Thymus (tissue), 11 donors: ENCODE measurements at regions not wholly inside any gene's neighbourhood (a gene's known extent, or its start where the extent isn't known, plus 50 kb on each side); places are given as distances from the start of the nearest gene placed in this dataset.

Source experiments
- DNase-seq, 9 donors: peaks; one replicate each; pipeline ENCODE4 v3.0.0-alpha.2; 2013; ENCODE audit warnings: low spot score in 9 of 9, low read depth in 6 of 9, missing footprints in 1 of 9
- H3K27ac ChIP-seq, 2 donors: one replicate each; pipeline ENCODE4 v1.5.1; 2013; ENCODE audit warnings: control low read depth in 1 of 2, low read depth in 1 of 2, low read length in 1 of 2, mild to moderate bottlenecking in 1 of 2, moderate library complexity in 1 of 2
- H3K27me3 ChIP-seq, 2 donors: one replicate each; pipeline ENCODE4 v1.5.1; 2013; ENCODE audit warnings: low read length in 1 of 2; ENCODE audit not compliant: control insufficient read depth in 2 of 2, insufficient read depth in 1 of 2
- H3K36me3 ChIP-seq, 2 donors: one replicate each; pipeline ENCODE4 v1.5.1; 2013; ENCODE audit warnings: low read length in 1 of 2, mild to moderate bottlenecking in 1 of 2, moderate library complexity in 1 of 2; ENCODE audit not compliant: control insufficient read depth in 2 of 2, insufficient read depth in 2 of 2
- H3K4me1 ChIP-seq, 2 donors: one replicate each; pipeline ENCODE4 v1.5.1; 2013; ENCODE audit warnings: low read length in 2 of 2; ENCODE audit not compliant: control insufficient read depth in 2 of 2, insufficient read depth in 2 of 2
- H3K4me3 ChIP-seq, 2 donors: one replicate each; pipeline ENCODE4 v1.5.1; 2013; ENCODE audit warnings: low read length in 2 of 2, control low read depth in 1 of 2, mild to moderate bottlenecking in 1 of 2
- H3K9me3 ChIP-seq, 2 donors: one replicate each; pipeline ENCODE4 v1.5.1; 2013; ENCODE audit warnings: low read length in 1 of 2, mild to moderate bottlenecking in 1 of 2; ENCODE audit not compliant: control insufficient read depth in 2 of 2, insufficient read depth in 1 of 2
- whole genome bisulfite sequencing: extraction: QIAGEN DNeasy Blood & Tissue Kit; methylation state at CpG from one replicate; pipeline ENCODE4 v1.1.7; 2013; 5-methylcytosine and 5-hydroxymethylcytosine counted together
- donor health status: healthy.

GRCh38 chr2:83695037-83695436 lies 764.0 kb downstream of the SUCLG1 start:
- no peaks in the 10 kb centered on the region for H3K36me3 ChIP-seq
- WGBS, result 89% methylated on average over 13 of the region's 13 CpGs

GRCh38 chr2:83689402-83689801 lies 769.7 kb downstream of the SUCLG1 start:
- Histone ChIP-seq H3K27ac (no peak overlapping the region), H3K4me3 (no peak overlapping the region), H3K27me3 (no peaks in the 10 kb centered on the region), H3K4me1 (no peaks in the 10 kb centered on the region), H3K36me3 (no peaks in the 10 kb centered on the region), H3K9me3 (no peaks in the 10 kb centered on the region)
- DNase-seq, result no peak

More at GRCh38 chr2:83695037-83695436, 764.0 kb downstream of the SUCLG1 start:
- Histone ChIP-seq H3K27ac (no peak overlapping the region), H3K4me3 (no peak overlapping the region), H3K9me3 (peaks cover 0 to 7% of the 10 kb centered on the region in 2 donors), H3K27me3 (no peaks in the 10 kb centered on the region), H3K4me1 (no peaks in the 10 kb centered on the region)
- no peak for DNase-seq

- no peaks in the 10 kb centered on the region for H3K27me3 ChIP-seq
- DNase-seq, result no peak
- no peak overlapping the region for H3K27ac ChIP-seq
- no peaks in the 10 kb centered on the region for H3K9me3 ChIP-seq
- H3K36me3 ChIP-seq, result no peaks in the 10 kb centered on the region
- no peak overlapping the region for H3K4me3 ChIP-seq
- no peaks in the 10 kb centered on the region for H3K4me1 ChIP-seq
These were observed 772.2 kb downstream of the SUCLG1 start for GRCh38 chr2:83686863-83687262.

- no peaks in the 10 kb centered on the region for H3K27me3 ChIP-seq
These were observed 785.0 kb downstream of the SUCLG1 start for GRCh38 chr2:83674050-83674449.

GRCh38 chr2:83665894-83666293 lies 793.2 kb downstream of the SUCLG1 start:
- WGBS, result 86% methylated on average over 2 of the region's 2 CpGs

More at GRCh38 chr2:83674050-83674449, 785.0 kb downstream of the SUCLG1 start:
- 88% methylated on average over 3 of the region's 3 CpGs for WGBS
- no peak for DNase-seq
- Histone ChIP-seq H3K4me3 (no peak overlapping the region), H3K9me3 (no peaks in the 10 kb centered on the region), H3K4me1 (no peaks in the 10 kb centered on the region), H3K36me3 (no peaks in the 10 kb centered on the region), H3K27ac (no peak overlapping the region)

GRCh38 chr2:83665154-83665553 lies 793.9 kb downstream of the SUCLG1 start:
- H3K27ac ChIP-seq, result no peak overlapping the region
- 97% methylated on average over 1 of the region's 1 CpG for WGBS
- H3K27me3 ChIP-seq, result no peaks in the 10 kb centered on the region
- DNase-seq, result no peak
- no peaks in the 10 kb centered on the region for H3K36me3 ChIP-seq
- no peaks in the 10 kb centered on the region for H3K9me3 ChIP-seq
- H3K4me3 ChIP-seq, result no peak overlapping the region
- H3K4me1 ChIP-seq, result no peaks in the 10 kb centered on the region

More at GRCh38 chr2:83665894-83666293, 793.2 kb downstream of the SUCLG1 start:
- Histone ChIP-seq H3K27ac (no peak overlapping the region), H3K36me3 (no peaks in the 10 kb centered on the region), H3K4me1 (no peaks in the 10 kb centered on the region), H3K9me3 (no peaks in the 10 kb centered on the region), H3K4me3 (no peak overlapping the region), H3K27me3 (no peaks in the 10 kb centered on the region)
- no peak for DNase-seq

GRCh38 chr2:83661711-83662110 lies 797.4 kb downstream of the SUCLG1 start:
- H3K36me3 ChIP-seq, result no peaks in the 10 kb centered on the region
- H3K4me1 ChIP-seq, result no peaks in the 10 kb centered on the region
- 96% methylated on average over 1 of the region's 1 CpG for WGBS
- DNase-seq, result no peak
- no peak overlapping the region for H3K4me3 ChIP-seq
- H3K9me3 ChIP-seq, result no peaks in the 10 kb centered on the region
- H3K27me3 ChIP-seq, result no peaks in the 10 kb centered on the region
- no peak overlapping the region for H3K27ac ChIP-seq

- no peak overlapping the region for H3K27ac ChIP-seq
- no peaks in the 10 kb centered on the region for H3K27me3 ChIP-seq
- no peak for DNase-seq
- H3K36me3 ChIP-seq, result no peaks in the 10 kb centered on the region
- H3K4me1 ChIP-seq, result no peaks in the 10 kb centered on the region
- 76% methylated on average over 1 of the region's 1 CpG for WGBS
- no peak overlapping the region for H3K4me3 ChIP-seq
- no peaks in the 10 kb centered on the region for H3K9me3 ChIP-seq
These were observed 804.9 kb downstream of the SUCLG1 start for GRCh38 chr2:83654091-83654611.

- Histone ChIP-seq H3K4me1 (no peaks in the 10 kb centered on the region), H3K27ac (no peak overlapping the region), H3K9me3 (no peaks in the 10 kb centered on the region), H3K27me3 (no peaks in the 10 kb centered on the region), H3K4me3 (no peak overlapping the region), H3K36me3 (no peaks in the 10 kb centered on the region)
- 97% methylated on average over 1 of the region's 1 CpG for WGBS
- no peak for DNase-seq
These were observed 808.2 kb downstream of the SUCLG1 start for GRCh38 chr2:83650898-83651297.

- H3K4me3 ChIP-seq, result no peak overlapping the region
- no peaks in the 10 kb centered on the region for H3K9me3 ChIP-seq
- H3K27ac ChIP-seq, result no peak overlapping the region
- H3K27me3 ChIP-seq, result no peaks in the 10 kb centered on the region
- H3K4me1 ChIP-seq, result no peaks in the 10 kb centered on the region
- H3K36me3 ChIP-seq, result no peaks in the 10 kb centered on the region
- no peak for DNase-seq
- WGBS, result 89% methylated on average over 2 of the region's 2 CpGs
These were observed 808.9 kb downstream of the SUCLG1 start for GRCh38 chr2:83650161-83650560.
